H9 (cell line): ENCODE measurements at regions not wholly inside any gene's neighbourhood (a gene's known extent, or its start where the extent isn't known, plus 50 kb on each side); places are given as distances from the start of the nearest gene placed in this dataset.

Source experiments
- DNase-seq: peaks from one replicate; pipeline ENCODE4 v3.0.0-alpha.2; 2017
- H2AFZ ChIP-seq: one replicate; pipeline ENCODE4 v1.6.1; 2013; ENCODE audit warnings: mild to moderate bottlenecking, low read length, control low read depth, moderate library complexity
- H2AK5ac ChIP-seq: 2 replicates; pipeline ENCODE4 v1.6.1; 2013; ENCODE audit warnings: low read length, control low read depth, mixed read lengths; ENCODE audit not compliant: insufficient read length
- H2BK120ac ChIP-seq: one replicate; pipeline ENCODE4 v1.6.1; 2013; ENCODE audit warnings: low read depth, mild to moderate bottlenecking, low read length, control low read depth, inconsistent platforms; ENCODE audit not compliant: poor library complexity, severe bottlenecking
- H2BK12ac ChIP-seq: 2 replicates; pipeline ENCODE4 v1.6.1; 2013; ENCODE audit warnings: low read length, control low read depth, mixed read lengths, low read depth; ENCODE audit not compliant: insufficient read length
- H2BK15ac ChIP-seq: 2 replicates; pipeline ENCODE4 v1.6.1; 2013; ENCODE audit warnings: low read depth, low read length, control low read depth
- H2BK20ac ChIP-seq: one replicate; pipeline ENCODE4 v1.6.1; 2013; ENCODE audit warnings: low read depth, mild to moderate bottlenecking, low read length, control low read depth, inconsistent platforms; ENCODE audit not compliant: poor library complexity, severe bottlenecking
- H2BK5ac ChIP-seq: 2 replicates; pipeline ENCODE4 v1.6.1; 2013; ENCODE audit warnings: low read length, control low read depth, mixed read lengths; ENCODE audit not compliant: insufficient read length
- H3K14ac ChIP-seq: 2 replicates; pipeline ENCODE4 v1.6.1; 2013; ENCODE audit warnings: low read length, control low read depth; ENCODE audit not compliant: insufficient read depth
- H3K18ac ChIP-seq: 2 replicates; pipeline ENCODE4 v1.6.1; 2013; ENCODE audit warnings: low read depth, mild to moderate bottlenecking, mixed read lengths, low read length, control low read depth; ENCODE audit not compliant: insufficient read length
- H3K23ac ChIP-seq: 2 replicates; pipeline ENCODE4 v1.6.1; 2013; ENCODE audit warnings: low read length, control low read depth, mixed read lengths, low read depth; ENCODE audit not compliant: insufficient read length
- H3K23me2 ChIP-seq: 2 replicates; pipeline ENCODE4 v1.6.1; 2013; ENCODE audit warnings: low read depth, mild to moderate bottlenecking, mixed read lengths, low read length, control low read depth; ENCODE audit not compliant: insufficient read length, poor library complexity, severe bottlenecking
- H3K27ac ChIP-seq: 2 replicates; pipeline ENCODE4 v1.5.1; 2013; ENCODE audit warnings: low read length, control low read depth, mixed read lengths, low read depth; ENCODE audit not compliant: insufficient read length
- H3K27me3 ChIP-seq: 2 replicates; pipeline ENCODE4 v1.6.1; 2013; ENCODE audit warnings: low read length, control low read depth, inconsistent platforms; ENCODE audit not compliant: insufficient read depth
- H3K4ac ChIP-seq: 2 replicates; pipeline ENCODE4 v1.6.1; 2013; ENCODE audit warnings: low read depth, mild to moderate bottlenecking, control low read depth, inconsistent platforms, low read length, moderate library complexity
- H3K4me1 ChIP-seq: 2 replicates; pipeline ENCODE4 v1.6.1; 2013; ENCODE audit warnings: low read length, control low read depth, inconsistent platforms; ENCODE audit not compliant: insufficient read depth
- H3K4me2 ChIP-seq: 2 replicates; pipeline ENCODE4 v1.6.1; 2013; ENCODE audit warnings: low read length, control low read depth, mixed read lengths; ENCODE audit not compliant: insufficient read length, insufficient read depth
- H3K56ac ChIP-seq: 2 replicates; pipeline ENCODE4 v1.6.1; 2013; ENCODE audit warnings: low read depth, mild to moderate bottlenecking, mixed read lengths, low read length, control low read depth; ENCODE audit not compliant: insufficient read length
- H3K79me1 ChIP-seq: 2 replicates; pipeline ENCODE4 v1.6.1; 2013; ENCODE audit warnings: low read depth, mild to moderate bottlenecking, moderate library complexity, low read length, control low read depth, inconsistent platforms; ENCODE audit not compliant: insufficient read depth, poor library complexity, severe bottlenecking
- H3K79me2 ChIP-seq: 2 replicates; pipeline ENCODE4 v1.6.1; 2013; ENCODE audit warnings: low read length, control low read depth, inconsistent platforms; ENCODE audit not compliant: insufficient read depth
- H3K9ac ChIP-seq: 2 replicates; pipeline ENCODE4 v1.6.1; 2013; ENCODE audit warnings: low read length, control low read depth, mixed read lengths; ENCODE audit not compliant: insufficient read length; ENCODE audit errors: extremely low read depth
- H3K9me3 ChIP-seq: one replicate; pipeline ENCODE4 v1.6.1; 2013; ENCODE audit warnings: low read depth, low read length, inconsistent platforms; ENCODE audit not compliant: control insufficient read depth
- H3T11ph ChIP-seq: one replicate; pipeline ENCODE4 v1.6.1; 2013; ENCODE audit warnings: mild to moderate bottlenecking, low read length, control low read depth, inconsistent platforms
- H4K20me1 ChIP-seq: one replicate; pipeline ENCODE4 v1.6.1; 2013; ENCODE audit not compliant: control insufficient read depth, insufficient read length, insufficient read depth
- H4K5ac ChIP-seq: 2 replicates; pipeline ENCODE4 v1.6.1; 2013; ENCODE audit warnings: low read depth, mild to moderate bottlenecking, mixed read lengths, low read length, control low read depth; ENCODE audit not compliant: insufficient read length
- H4K8ac ChIP-seq: replicated peaks from 2 replicates; pipeline ENCODE4 v1.6.1; 2013; ENCODE audit warnings: low read length, control low read depth, mixed read lengths, low read depth; ENCODE audit not compliant: insufficient read length
- H4K91ac ChIP-seq: 2 replicates; pipeline ENCODE4 v1.6.1; 2013; ENCODE audit warnings: low read depth, mild to moderate bottlenecking, moderate library complexity, mixed read lengths, low read length, control low read depth; ENCODE audit not compliant: insufficient read length
- H3K27ac Mint-ChIP-seq, 3 experiments: 2 replicates in 2 of 3; 3 replicates in 1 of 3; pipeline ENCODE4 v1.8.0; 2020 to 2021; ENCODE audit warnings: mixed read lengths in 3 of 3, mild to moderate bottlenecking in 1 of 3, moderate library complexity in 1 of 3
- H3K27me3 Mint-ChIP-seq: 2 replicates; pipeline ENCODE4 v1.8.0; 2021; ENCODE audit warnings: low read depth, mild to moderate bottlenecking, moderate library complexity, mixed read lengths
- H3K36me3 Mint-ChIP-seq, 3 experiments: 2 replicates in 2 of 3; 3 replicates in 1 of 3; pipeline ENCODE4 v1.8.0; 2020 to 2021; ENCODE audit warnings: low read depth in 3 of 3, mixed read lengths in 3 of 3; ENCODE audit not compliant: insufficient read depth in 1 of 3
- H3K4me1 Mint-ChIP-seq, 2 experiments: 2 replicates each; pipeline ENCODE4 v1.8.0; 2020; ENCODE audit warnings: mixed read lengths in 2 of 2
- H3K4me3 Mint-ChIP-seq, 2 experiments: 2 replicates in 1 of 2; 3 replicates in 1 of 2; pipeline ENCODE4 v1.8.0; 2020 to 2021; ENCODE audit warnings: mild to moderate bottlenecking in 2 of 2, mixed read lengths in 2 of 2, moderate library complexity in 1 of 2
- H3K9me3 Mint-ChIP-seq, 2 experiments: 2 replicates in 1 of 2; 3 replicates in 1 of 2; pipeline ENCODE4 v1.8.0; 2020; ENCODE audit warnings: mild to moderate bottlenecking in 2 of 2, mixed read lengths in 2 of 2, moderate library complexity in 1 of 2
- WGBS: extraction: QIAGEN DNeasy Blood & Tissue Kit; methylation state at CpG from one replicate; pipeline ENCODE4 v1.1.7; 2013; ENCODE audit warnings: missing lambda C conversion rate, low lambda C conversion rate, mixed read lengths; ENCODE audit not compliant: insufficient read length; ENCODE audit errors: extremely low coverage; 5-methylcytosine and 5-hydroxymethylcytosine counted together
- TF ChIP-seq, protein P1 (sequence below): fragments of 200-600 bp; sonication (generic); conservative IDR thresholded peaks from 3 replicates; pipeline ENCODE4 v1.8.0; 2021; ENCODE audit warnings: antibody characterized with exemption, mild to moderate bottlenecking

DNA sequence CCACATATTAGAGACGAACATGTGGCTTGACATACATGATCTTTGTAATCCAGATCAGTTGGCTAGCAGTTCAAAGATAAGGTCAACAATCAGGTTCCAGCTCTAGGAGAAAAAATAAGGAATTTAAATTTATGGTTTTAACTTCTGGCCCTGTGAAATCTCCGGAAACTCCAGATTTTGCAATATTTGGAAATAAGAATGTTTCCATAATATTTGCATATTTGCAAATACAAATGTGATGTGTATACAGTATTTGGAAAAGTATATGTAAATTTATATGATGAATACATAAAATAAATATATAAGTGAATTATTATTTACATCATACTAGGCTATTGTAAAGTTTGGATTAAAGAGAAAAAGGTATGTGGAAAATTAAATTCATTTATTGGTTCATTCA is 97.1 kb downstream of the KCNJ2 start:
- peaks cover 9 to 10% of the 10 kb centered on the region in 2 experiments for H3K4me1 Mint-ChIP-seq
- Histone ChIP-seq H4K91ac (no peak overlapping the region), H3K79me2 (no peaks in the 10 kb centered on the region), H3K27me3 (no peaks in the 10 kb centered on the region), H3T11ph (no peak overlapping the region), H2BK120ac (no peak overlapping the region), H3K23ac (no peak overlapping the region), H2AK5ac (no peak overlapping the region), H4K5ac (no peak overlapping the region), H4K20me1 (no peaks in the 10 kb centered on the region), H3K4me1 (no peaks in the 10 kb centered on the region; the same call in 1 of the 2 replicates), H4K8ac (no peak overlapping the region), H3K18ac (no peak overlapping the region), H3K4me2 (no peak overlapping the region), H3K14ac (no peak overlapping the region), H2AFZ (no peak overlapping the region), H3K9ac (no peak overlapping the region), H3K27ac (no peak overlapping the region), H3K79me1 (no peaks in the 10 kb centered on the region), H3K9me3 (no peaks in the 10 kb centered on the region), H3K4ac (no peak overlapping the region), H2BK20ac (no peak overlapping the region), H2BK12ac (no peak overlapping the region), H3K56ac (no peak overlapping the region), H2BK5ac (no peak overlapping the region), H2BK15ac (no peak overlapping the region), H3K23me2 (no peaks in the 10 kb centered on the region)
- no peak overlapping the region for H3K27ac Mint-ChIP-seq
- TF ChIP-seq, protein P1, sequence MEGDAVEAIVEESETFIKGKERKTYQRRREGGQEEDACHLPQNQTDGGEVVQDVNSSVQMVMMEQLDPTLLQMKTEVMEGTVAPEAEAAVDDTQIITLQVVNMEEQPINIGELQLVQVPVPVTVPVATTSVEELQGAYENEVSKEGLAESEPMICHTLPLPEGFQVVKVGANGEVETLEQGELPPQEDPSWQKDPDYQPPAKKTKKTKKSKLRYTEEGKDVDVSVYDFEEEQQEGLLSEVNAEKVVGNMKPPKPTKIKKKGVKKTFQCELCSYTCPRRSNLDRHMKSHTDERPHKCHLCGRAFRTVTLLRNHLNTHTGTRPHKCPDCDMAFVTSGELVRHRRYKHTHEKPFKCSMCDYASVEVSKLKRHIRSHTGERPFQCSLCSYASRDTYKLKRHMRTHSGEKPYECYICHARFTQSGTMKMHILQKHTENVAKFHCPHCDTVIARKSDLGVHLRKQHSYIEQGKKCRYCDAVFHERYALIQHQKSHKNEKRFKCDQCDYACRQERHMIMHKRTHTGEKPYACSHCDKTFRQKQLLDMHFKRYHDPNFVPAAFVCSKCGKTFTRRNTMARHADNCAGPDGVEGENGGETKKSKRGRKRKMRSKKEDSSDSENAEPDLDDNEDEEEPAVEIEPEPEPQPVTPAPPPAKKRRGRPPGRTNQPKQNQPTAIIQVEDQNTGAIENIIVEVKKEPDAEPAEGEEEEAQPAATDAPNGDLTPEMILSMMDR: no peak
- H3K27me3 Mint-ChIP-seq: no peaks in the 10 kb centered on the region
- H3K36me3 Mint-ChIP-seq: peaks cover 0 to 4% (median 2%) of the 10 kb centered on the region in 3 experiments; a peak in 2 of 7 replicates
- H3K9me3 Mint-ChIP-seq: peaks cover 5 to 6% of the 10 kb centered on the region in 2 experiments; a peak in 3 of 5 replicates
- no CpG with 5 or more reads among the region's 2 CpGs for WGBS
- DNase-seq: no peak
- H3K4me3 Mint-ChIP-seq: no peak overlapping the region
